Mesodermal cell (in vitro differentiated cells): ENCODE measurements at regions not wholly inside any gene's neighbourhood (a gene's known extent, or its start where the extent isn't known, plus 50 kb on each side); places are given as distances from the start of the nearest gene placed in this dataset.
"Not testable (repeated sequence)": the region's sequence is repeated elsewhere in the genome, so short reads cannot be mapped to it uniquely, and the experiment has no call there.

Source experiments
- H3K27ac ChIP-seq: 2 replicates; pipeline ENCODE4 v1.7.0; 2013; ENCODE audit warnings: mild to moderate bottlenecking, low read depth, low read length, moderate library complexity; ENCODE audit not compliant: severe bottlenecking
- H3K36me3 ChIP-seq: 2 replicates; pipeline ENCODE4 v1.7.1; 2013; ENCODE audit warnings: mild to moderate bottlenecking, low read length, moderate library complexity; ENCODE audit not compliant: control insufficient read depth, insufficient read depth
- H3K4me1 ChIP-seq: one replicate; pipeline ENCODE4 v1.7.1; 2013; ENCODE audit warnings: mild to moderate bottlenecking, low read length; ENCODE audit not compliant: insufficient read depth, control insufficient read depth, poor library complexity, severe bottlenecking
- H3K4me3 ChIP-seq: 2 replicates; pipeline ENCODE4 v1.7.0; 2013; ENCODE audit warnings: low read length, control low read depth, mild to moderate bottlenecking; ENCODE audit not compliant: insufficient read depth, poor library complexity, severe bottlenecking; ENCODE audit errors: extremely low read depth
- H3K9me3 ChIP-seq: 2 replicates; pipeline ENCODE4 v1.7.1; 2013; ENCODE audit warnings: mild to moderate bottlenecking, low read length, moderate library complexity; ENCODE audit not compliant: control insufficient read depth
- WGBS, 2 experiments: methylation state at CpG; one replicate each; pipeline ENCODE4 v1.1.5; 2013; ENCODE audit warnings: missing lambda C conversion rate in 2 of 2; ENCODE audit not compliant: insufficient coverage in 2 of 2; 5-methylcytosine and 5-hydroxymethylcytosine counted together

- Histone ChIP-seq H3K4me1 (no peaks in the 10 kb centered on the region), H3K9me3 (no peaks in the 10 kb centered on the region), H3K4me3 (no peak overlapping the region), H3K27ac (no peak overlapping the region), H3K36me3 (no peaks in the 10 kb centered on the region)
Observed at GRCh38 chr12:74747305-74747704, 209.7 kb downstream of the ATXN7L3B start.

DNA sequence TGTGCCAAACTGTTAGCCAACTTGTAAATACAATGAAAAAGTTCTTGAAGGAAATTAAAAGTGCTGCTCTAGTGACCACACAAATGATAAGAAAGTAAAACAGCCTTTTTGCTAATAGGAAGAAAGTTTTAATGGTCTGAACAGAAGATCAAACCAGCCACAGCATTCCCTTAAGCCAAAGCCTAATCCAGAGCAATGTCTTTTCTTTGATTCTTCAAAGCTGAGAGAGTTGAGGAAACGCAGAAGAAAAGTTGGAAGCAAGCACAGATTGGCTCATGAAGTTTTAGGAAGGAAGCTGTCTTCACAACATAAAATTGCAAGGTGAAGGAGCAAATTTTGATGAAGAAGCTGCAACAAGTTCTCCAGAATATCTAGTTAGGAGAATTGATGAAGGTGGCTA lies 213.8 kb downstream of the ATXN7L3B start:
- 88% methylated on average over 1 of the region's 1 CpG; no CpG with 5 or more reads in 1 of the 2 experiments for WGBS, 2 experiments
- Histone ChIP-seq H3K27ac (no peak overlapping the region), H3K4me1 (no peaks in the 10 kb centered on the region), H3K36me3 (no peaks in the 10 kb centered on the region), H3K4me3 (no peak overlapping the region), H3K9me3 (no peaks in the 10 kb centered on the region)

GRCh38 chr12:74752215-74752614 lies 214.6 kb downstream of the ATXN7L3B start:
- no peaks in the 10 kb centered on the region for H3K36me3 ChIP-seq
- 89 to 95% methylated on average over 2 of the region's 3 CpGs for WGBS, 2 experiments
- H3K4me3 ChIP-seq, result no peak overlapping the region
- no peaks in the 10 kb centered on the region for H3K9me3 ChIP-seq
- H3K4me1 ChIP-seq, result no peaks in the 10 kb centered on the region
- no peak overlapping the region for H3K27ac ChIP-seq

DNA sequence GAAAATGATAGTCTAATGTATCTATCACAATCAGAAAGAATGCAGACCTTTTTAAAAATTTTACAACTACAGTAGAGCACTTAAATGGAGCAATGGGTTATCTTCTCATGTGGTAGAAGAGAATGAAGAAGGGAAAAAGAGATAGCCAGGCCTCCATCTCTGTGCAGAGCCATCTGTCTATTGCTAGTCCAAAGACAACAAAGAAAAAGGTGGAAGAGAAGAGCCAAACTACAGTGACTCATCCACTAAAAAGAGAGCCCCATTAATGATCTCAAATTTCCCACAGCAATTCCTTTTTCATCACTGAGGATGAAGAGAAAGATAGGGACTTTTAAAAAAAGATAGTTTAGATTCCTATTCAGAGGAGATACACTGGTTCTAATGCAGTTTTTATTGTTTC lies 232.9 kb downstream of the ATXN7L3B start:
- Histone ChIP-seq H3K9me3 (no peaks in the 10 kb centered on the region), H3K36me3 (no peaks in the 10 kb centered on the region), H3K27ac (no peak overlapping the region), H3K4me1 (no peaks in the 10 kb centered on the region), H3K4me3 (no peak overlapping the region)

- Histone ChIP-seq H3K4me3 (no peak overlapping the region), H3K4me1 (no peaks in the 10 kb centered on the region), H3K36me3 (no peaks in the 10 kb centered on the region), H3K9me3 (no peaks in the 10 kb centered on the region), H3K27ac (no peak overlapping the region)
- WGBS, 2 experiments, result no CpG with 5 or more reads among the region's 1 CpG
Observed at GRCh38 chr12:74775276-74775675, 237.6 kb downstream of the ATXN7L3B start.

DNA sequence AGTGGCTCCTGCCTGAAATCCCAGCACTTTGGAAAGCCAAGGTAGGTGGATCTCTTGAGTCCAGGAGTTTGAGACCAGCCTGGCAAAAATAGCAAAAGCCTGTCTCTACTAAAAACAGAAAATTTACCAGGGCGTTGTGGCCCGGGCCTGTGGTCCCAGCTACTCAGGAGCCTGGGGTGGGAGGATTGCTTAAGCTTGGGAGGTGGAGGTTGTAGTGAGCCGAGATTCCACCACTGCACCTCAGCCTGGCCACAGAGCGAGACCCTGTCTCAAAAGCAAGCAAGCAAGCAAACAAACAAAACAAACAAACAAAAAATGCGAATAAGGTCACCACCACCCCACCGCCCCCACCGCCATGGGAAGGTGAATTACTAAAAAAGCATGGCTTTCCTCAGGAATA lies 238.7 kb downstream of the ATXN7L3B start:
- peaks cover 9% of the 10 kb centered on the region for H3K4me1 ChIP-seq

GRCh38 chr12:74780182-74780849 lies 242.7 kb downstream of the ATXN7L3B start:
- 80% methylated on average over 1 of the region's 2 CpGs; no CpG with 5 or more reads in 1 of the 2 experiments for WGBS, 2 experiments
- H3K27ac ChIP-seq, result peak overlapping the region; percentile 76
- H3K4me3 ChIP-seq, result no peak overlapping the region
- no peaks in the 10 kb centered on the region for H3K36me3 ChIP-seq
- H3K9me3 ChIP-seq, result no peaks in the 10 kb centered on the region
- H3K4me1 ChIP-seq, result peaks cover 21% of the 10 kb centered on the region

More for the DNA sequence above, 238.7 kb downstream of the ATXN7L3B start:
- Histone ChIP-seq H3K9me3 (no peaks in the 10 kb centered on the region), H3K36me3 (no peaks in the 10 kb centered on the region), H3K4me3 (no peak overlapping the region), H3K27ac (no peak overlapping the region)
- 100% methylated on average over 1 of the region's 7 CpGs; no CpG with 5 or more reads in 1 of the 2 experiments for WGBS, 2 experiments

GRCh38 chr12:74780850-74781241 lies 243.2 kb downstream of the ATXN7L3B start:
- 100% methylated on average over 1 of the region's 1 CpG for WGBS, 2 experiments
- Histone ChIP-seq H3K27ac (peak overlapping the region; percentile 76), H3K4me1 (peaks cover 21% of the 10 kb centered on the region)
- not testable (repeated sequence) for H3K4me3 ChIP-seq, H3K9me3 ChIP-seq, H3K36me3 ChIP-seq

DNA sequence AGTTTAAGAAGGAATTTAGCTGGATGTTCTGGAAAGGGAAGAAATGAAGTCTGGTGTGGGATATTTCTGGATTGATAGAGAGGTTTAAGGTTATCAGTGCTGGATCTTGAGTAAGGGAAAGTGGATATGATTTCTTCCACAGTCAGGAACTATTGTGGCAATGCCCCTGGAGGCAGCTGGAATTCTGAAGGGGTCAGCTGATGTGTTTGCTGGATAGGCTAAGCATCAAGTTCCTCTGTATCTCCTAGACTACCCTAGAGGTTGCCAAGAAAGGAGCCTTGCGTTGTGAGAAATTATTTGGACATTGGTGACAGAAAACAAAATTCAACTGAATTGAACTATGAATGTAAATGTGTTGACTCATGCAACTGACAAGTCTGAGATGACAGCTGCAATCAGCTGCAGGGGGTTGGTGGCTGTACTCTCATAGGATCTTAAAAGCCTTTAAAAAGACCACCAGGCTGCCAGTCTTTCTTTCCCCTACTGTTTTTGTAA lies 244.4 kb downstream of the ATXN7L3B start:
- no CpG with 5 or more reads among the region's 1 CpG for WGBS, 2 experiments
- H3K27ac ChIP-seq, result peak overlapping the region; percentile 76
- no peaks in the 10 kb centered on the region for H3K9me3 ChIP-seq
- H3K4me3 ChIP-seq, result no peak overlapping the region
- no peaks in the 10 kb centered on the region for H3K36me3 ChIP-seq
- H3K4me1 ChIP-seq, result peaks cover 21% of the 10 kb centered on the region

- Histone ChIP-seq H3K4me3 (no peak overlapping the region), H3K27ac (no peak overlapping the region), H3K36me3 (no peaks in the 10 kb centered on the region), H3K9me3 (no peaks in the 10 kb centered on the region), H3K4me1 (peaks cover 5% of the 10 kb centered on the region)
- 68 to 76% methylated on average over 2 of the region's 6 CpGs for WGBS, 2 experiments
Observed at GRCh38 chr12:74790931-74791330, 253.3 kb downstream of the ATXN7L3B start.

- WGBS, 2 experiments, result 67 to 82% methylated on average over 1 of the region's 1 CpG
Observed at GRCh38 chr12:74791365-74791764, 253.7 kb downstream of the ATXN7L3B start.

More at GRCh38 chr12:74791365-74791764, 253.7 kb downstream of the ATXN7L3B start:
- Histone ChIP-seq H3K4me1 (peaks cover 5% of the 10 kb centered on the region), H3K9me3 (no peaks in the 10 kb centered on the region), H3K27ac (peak overlapping the region; percentile 31), H3K4me3 (no peak overlapping the region), H3K36me3 (no peaks in the 10 kb centered on the region)
